ENCODE measurements at regions not wholly inside any gene's neighbourhood (a gene's known extent, or its start where the extent isn't known, plus 50 kb on each side); places are given as distances from the start of the nearest gene placed in this dataset.

- no peaks in the 10 kb centered on the region for H3K27me3 ChIP-seq
- intact Hi-C loops (cut with DNase I): no loop called here
- DNase-seq (ENCODE audit: extremely low spot score): no peak
- no peaks in the 10 kb centered on the region for H3K9me3 ChIP-seq
- no peak overlapping the region for H3K27ac ChIP-seq (replicated peaks in 1 of 4)
- peaks cover 0 to 11% (median 2%) of the 10 kb centered on the region in 4 donors for H3K4me1 ChIP-seq
- WGBS: 91% methylated on average over 1 of the region's 1 CpG
- H3K4me3 ChIP-seq: no peak overlapping the region
- TF ChIP-seq POLR2A (IDR thresholded peaks at IDR 0.05; ENCODE audit: low read depth): no peak
- TF ChIP-seq CTCF (IDR thresholded peaks at IDR 0.05): no peak
- no peak for TF ChIP-seq POLR2AphosphoS5 (IDR thresholded peaks at IDR 0.05)
- TF ChIP-seq EP300 (IDR thresholded peaks at IDR 0.05): no peak
- no peaks in the 10 kb centered on the region for H3K36me3 ChIP-seq
Observed at GRCh38 chr12:19070341-19070740, 59.2 kb upstream of the PLEKHA5 start.

GRCh38 chr12:19074700-19075099 lies 54.8 kb upstream of the PLEKHA5 start:
- TF ChIP-seq POLR2AphosphoS5 (IDR thresholded peaks at IDR 0.05) (no peak), CTCF (IDR thresholded peaks at IDR 0.05) (no peak), EP300 (IDR thresholded peaks at IDR 0.05) (no peak), POLR2A (IDR thresholded peaks at IDR 0.05; ENCODE audit: low read depth) (no peak)
- Histone ChIP-seq H3K9me3 (no peaks in the 10 kb centered on the region), H3K4me3 (no peak overlapping the region), H3K27me3 (no peaks in the 10 kb centered on the region), H3K27ac (replicated peaks in 1 of 4) (no peak overlapping the region), H3K4me1 (no peaks in the 10 kb centered on the region), H3K36me3 (no peaks in the 10 kb centered on the region)
- intact Hi-C loops (cut with DNase I): no loop called here
- 85% methylated on average over 4 of the region's 4 CpGs for WGBS
- DNase-seq (ENCODE audit: extremely low spot score): no peak

- intact Hi-C loops (cut with DNase I): no loop called here
- Histone ChIP-seq H3K9me3 (no peaks in the 10 kb centered on the region), H3K27me3 (no peaks in the 10 kb centered on the region), H3K4me3 (no peak overlapping the region), H3K27ac (replicated peaks in 1 of 4) (no peak overlapping the region), H3K4me1 (no peaks in the 10 kb centered on the region), H3K36me3 (no peaks in the 10 kb centered on the region)
- DNase-seq (ENCODE audit: extremely low spot score): no peak
- WGBS: 88% methylated on average over 3 of the region's 3 CpGs
- TF ChIP-seq CTCF (IDR thresholded peaks at IDR 0.05): no peak
- no peak for TF ChIP-seq POLR2A (IDR thresholded peaks at IDR 0.05; ENCODE audit: low read depth)
- no peak for TF ChIP-seq POLR2AphosphoS5 (IDR thresholded peaks at IDR 0.05)
- TF ChIP-seq EP300 (IDR thresholded peaks at IDR 0.05): no peak
Observed at GRCh38 chr12:19075711-19076340, 53.7 kb upstream of the PLEKHA5 start.
